ENCODE measurements at regions not wholly inside any gene's neighbourhood (a gene's known extent, or its start where the extent isn't known, plus 50 kb on each side); places are given as distances from the start of the nearest gene placed in this dataset.
A peak's percentile ranks its signal among the peaks of the same experiment; 100 is the strongest.

- H3K27me3 Mint-ChIP-seq: peaks cover 16 to 31% (median 25%) of the 10 kb centered on the region in 5 donors
- H3K4me1 Mint-ChIP-seq: peaks cover 4 to 6% (median 5%) of the 10 kb centered on the region in 7 donors
- peaks cover 0 to 26% (median 13%) of the 10 kb centered on the region in 11 donors for H3K9me3 Mint-ChIP-seq
- DNase-seq (no peak), ATAC-seq (no peak)
- H3K27ac ChIP-seq (ENCODE audit: low read depth, low read length): no peak overlapping the region
- H3K4me3 ChIP-seq (ENCODE audit: low read length): no peak overlapping the region
- H3K36me3 ChIP-seq (ENCODE audit: control insufficient read depth in 2 of 3, insufficient read depth in 3 of 3, low read length in 3 of 3): no peaks in the 10 kb centered on the region
- H3K9me3 ChIP-seq (ENCODE audit: control insufficient read depth in 2 of 3, low read length in 3 of 3): no peaks in the 10 kb centered on the region
- H3K36me3 Mint-ChIP-seq: peaks cover 0 to 13% (median 0%) of the 10 kb centered on the region in 5 donors
- POLR2A ChIA-PET: no interaction called here
- peaks cover 5 to 6% of the 10 kb centered on the region in 2 donors for H3K4me1 ChIP-seq (ENCODE audit: control insufficient read depth in 2 of 2, insufficient read depth in 2 of 2, low read length in 2 of 2)
- H3K4me3 Mint-ChIP-seq: no peak overlapping the region
- H3K27me3 ChIP-seq (ENCODE audit: control insufficient read depth in 2 of 2, insufficient read depth in 2 of 2, low read length in 2 of 2): peaks cover 0 to 4% of the 10 kb centered on the region in 2 donors
- H3K27ac Mint-ChIP-seq: no peak overlapping the region
- intact Hi-C loops (cut with micrococcal nuclease): no loop called here
- CTCF ChIA-PET: no interaction called here
Measured at GRCh38 chr21:38729291-38729690, 76.4 kb upstream of the ETS2 start.

GRCh38 chr21:38729754-38730379, 75.9 kb upstream of the ETS2 start:
- Mint-ChIP-seq H3K27me3 (peaks cover 21 to 37% (median 25%) of the 10 kb centered on the region in 5 donors), H3K4me1 (peaks cover 4 to 10% (median 8%) of the 10 kb centered on the region in 7 donors), H3K9me3 (peaks cover 0 to 20% (median 9%) of the 10 kb centered on the region in 11 donors), H3K4me3 (no peak overlapping the region), H3K27ac (no peak overlapping the region), H3K36me3 (peaks cover 0 to 13% (median 0%) of the 10 kb centered on the region in 5 donors)
- intact Hi-C loops (cut with micrococcal nuclease): loop anchor here (5.0 to 10.0 kb wide), 3 partner anchors 165 to 275 kb away; no protein-coding TSS in a partner anchor
- peaks cover 0 to 5% of the 10 kb centered on the region in 2 donors for H3K27me3 ChIP-seq (ENCODE audit: control insufficient read depth in 2 of 2, insufficient read depth in 2 of 2, low read length in 2 of 2)
- peaks cover 5 to 7% of the 10 kb centered on the region in 2 donors for H3K4me1 ChIP-seq (ENCODE audit: control insufficient read depth in 2 of 2, insufficient read depth in 2 of 2, low read length in 2 of 2)
- H3K36me3 ChIP-seq (ENCODE audit: control insufficient read depth in 2 of 3, insufficient read depth in 3 of 3, low read length in 3 of 3): no peaks in the 10 kb centered on the region
- ChIA-PET POLR2A (no interaction called here), CTCF (no interaction called here)
- H3K4me3 ChIP-seq (ENCODE audit: low read length): no peak overlapping the region
- ATAC-seq (no peak), DNase-seq (no peak)
- H3K27ac ChIP-seq (ENCODE audit: low read depth, low read length): no peak overlapping the region
- no peaks in the 10 kb centered on the region for H3K9me3 ChIP-seq (ENCODE audit: control insufficient read depth in 2 of 3, low read length in 3 of 3)

GRCh38 chr21:38733972-38734546, 71.7 kb upstream of the ETS2 start:
- H3K36me3 ChIP-seq (ENCODE audit: control insufficient read depth in 2 of 3, insufficient read depth in 3 of 3, low read length in 3 of 3): no peaks in the 10 kb centered on the region
- DNase-seq (peak; percentile 20 to 80 (median 49)), ATAC-seq (peak; percentile 80)
- ChIA-PET POLR2A (no interaction called here), CTCF (interaction anchor here (0.6 to 1.4 kb wide), 4 partner anchors 28 to 76 kb away, joined by 3 to 8 read pairs (median 3); no protein-coding TSS in a partner anchor)
- H3K27me3 ChIP-seq (ENCODE audit: control insufficient read depth in 2 of 2, insufficient read depth in 2 of 2, low read length in 2 of 2): peaks cover 0 to 5% of the 10 kb centered on the region in 2 donors
- Mint-ChIP-seq H3K9me3 (peaks cover 0 to 2% (median 0%) of the 10 kb centered on the region in 11 donors), H3K36me3 (no peaks in the 10 kb centered on the region), H3K27me3 (peaks cover 24 to 51% (median 30%) of the 10 kb centered on the region in 5 donors), H3K4me1 (peaks cover 4 to 12% (median 8%) of the 10 kb centered on the region in 7 donors), H3K4me3 (peak overlapping the region; percentile 78 to 89 (median 84)), H3K27ac (no peak overlapping the region)
- H3K27ac ChIP-seq (ENCODE audit: low read depth, low read length): no peak overlapping the region
- H3K9me3 ChIP-seq (ENCODE audit: control insufficient read depth in 2 of 3, low read length in 3 of 3): no peaks in the 10 kb centered on the region
- peak overlapping the region; percentile 53 for H3K4me3 ChIP-seq (ENCODE audit: low read length)
- peaks cover 5 to 7% of the 10 kb centered on the region in 2 donors for H3K4me1 ChIP-seq (ENCODE audit: control insufficient read depth in 2 of 2, insufficient read depth in 2 of 2, low read length in 2 of 2)
- intact Hi-C loops (cut with micrococcal nuclease): loop anchor here (1.0 to 10.0 kb wide), 13 partner anchors 33 to 707 kb away; partner anchors contain the start of genes ETS2 (in 1 of the 2) and PSMG1 (in 1 of the 2)

GRCh38 chr21:38734646-38735365, 70.9 kb upstream of the ETS2 start:
- DNase-seq (no peak), ATAC-seq (no peak)
- Mint-ChIP-seq H3K27me3 (peaks cover 24 to 49% (median 27%) of the 10 kb centered on the region in 5 donors), H3K27ac (no peak overlapping the region), H3K36me3 (no peaks in the 10 kb centered on the region), H3K9me3 (peaks cover 0 to 2% (median 0%) of the 10 kb centered on the region in 11 donors), H3K4me1 (peaks cover 4 to 15% (median 8%) of the 10 kb centered on the region in 7 donors), H3K4me3 (peak overlapping the region in 9 of 10 donors; percentile 78 to 89 (median 85))
- CTCF ChIA-PET: interaction anchor here (0.6 to 1.4 kb wide), 5 partner anchors 19 to 75 kb away, joined by 3 to 8 read pairs (median 3); no protein-coding TSS in a partner anchor
- H3K4me3 ChIP-seq (ENCODE audit: low read length): peak overlapping the region; percentile 53
- peaks cover 0 to 5% of the 10 kb centered on the region in 2 donors for H3K27me3 ChIP-seq (ENCODE audit: control insufficient read depth in 2 of 2, insufficient read depth in 2 of 2, low read length in 2 of 2)
- H3K27ac ChIP-seq (ENCODE audit: low read depth, low read length): no peak overlapping the region
- POLR2A ChIA-PET: no interaction called here
- no peaks in the 10 kb centered on the region for H3K9me3 ChIP-seq (ENCODE audit: control insufficient read depth in 2 of 3, low read length in 3 of 3)
- no peaks in the 10 kb centered on the region for H3K36me3 ChIP-seq (ENCODE audit: control insufficient read depth in 2 of 3, insufficient read depth in 3 of 3, low read length in 3 of 3)
- intact Hi-C loops (cut with micrococcal nuclease): loop anchor here (1.0 to 10.0 kb wide), 13 partner anchors 32 to 706 kb away; partner anchors contain the start of genes ETS2 (in 1 of the 2) and PSMG1 (in 1 of the 2)
- H3K4me1 ChIP-seq (ENCODE audit: control insufficient read depth in 2 of 2, insufficient read depth in 2 of 2, low read length in 2 of 2): peaks cover 5 to 7% of the 10 kb centered on the region in 2 donors

GRCh38 chr21:38735626-38736206, 70.0 kb upstream of the ETS2 start:
- ChIA-PET POLR2A (no interaction called here), CTCF (no interaction called here)
- no peak for DNase-seq
- no peaks in the 10 kb centered on the region for H3K36me3 Mint-ChIP-seq
- peaks cover 0 to 2% (median 0%) of the 10 kb centered on the region in 11 donors for H3K9me3 Mint-ChIP-seq
- H3K4me1 Mint-ChIP-seq: peaks cover 6 to 21% (median 11%) of the 10 kb centered on the region in 7 donors
- no peaks in the 10 kb centered on the region for H3K9me3 ChIP-seq (ENCODE audit: control insufficient read depth in 2 of 3, low read length in 3 of 3)
- ATAC-seq: no peak
- H3K4me3 ChIP-seq (ENCODE audit: low read length): no peak overlapping the region
- no peaks in the 10 kb centered on the region for H3K36me3 ChIP-seq (ENCODE audit: control insufficient read depth in 2 of 3, insufficient read depth in 3 of 3, low read length in 3 of 3)
- peaks cover 0 to 5% of the 10 kb centered on the region in 2 donors for H3K27me3 ChIP-seq (ENCODE audit: control insufficient read depth in 2 of 2, insufficient read depth in 2 of 2, low read length in 2 of 2)
- peaks cover 7 to 8% of the 10 kb centered on the region in 2 donors for H3K4me1 ChIP-seq (ENCODE audit: control insufficient read depth in 2 of 2, insufficient read depth in 2 of 2, low read length in 2 of 2)
- no peak overlapping the region for H3K27ac Mint-ChIP-seq
- H3K27ac ChIP-seq (ENCODE audit: low read depth, low read length): no peak overlapping the region
- intact Hi-C loops (cut with micrococcal nuclease): loop anchor here in 1 of 2 donors (2.0 to 10.0 kb wide), 3 partner anchors 159 to 447 kb away; partner anchors contain the start of gene PSMG1
- H3K27me3 Mint-ChIP-seq: peaks cover 24 to 43% (median 27%) of the 10 kb centered on the region in 5 donors
- H3K4me3 Mint-ChIP-seq: peak overlapping the region in 2 of 10 donors; percentile 6 to 7

DNA sequence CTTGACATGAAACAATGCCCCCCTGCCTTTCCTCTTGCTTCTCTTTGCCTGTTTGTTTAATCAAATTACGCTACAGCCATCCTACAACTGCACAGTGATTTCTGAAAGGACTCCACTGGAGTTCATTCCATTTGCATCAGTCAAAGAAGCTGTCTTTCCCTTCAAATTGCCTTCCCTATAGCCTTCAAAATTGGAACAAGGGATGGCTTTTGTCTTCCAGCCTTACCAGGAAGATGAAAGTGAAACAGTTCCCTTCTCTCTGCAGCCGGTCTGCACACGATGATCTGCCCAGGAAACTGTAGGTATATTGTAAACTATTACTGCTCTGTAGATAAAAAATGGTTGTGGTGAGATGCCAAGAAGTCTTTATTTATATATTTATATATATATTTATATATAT, 65.6 kb upstream of the ETS2 start:
- H3K36me3 Mint-ChIP-seq: no peaks in the 10 kb centered on the region
- CTCF ChIA-PET: no interaction called here
- DNase-seq (no peak), ATAC-seq (no peak)
- H3K4me1 Mint-ChIP-seq: peaks cover 13 to 26% (median 22%) of the 10 kb centered on the region in 7 donors
- H3K4me3 Mint-ChIP-seq: peak overlapping the region in 2 of 10 donors; percentile 30 to 31
- no peaks in the 10 kb centered on the region for H3K36me3 ChIP-seq (ENCODE audit: control insufficient read depth in 2 of 3, insufficient read depth in 3 of 3, low read length in 3 of 3)
- H3K27ac ChIP-seq (ENCODE audit: low read depth, low read length): no peak overlapping the region
- H3K4me1 ChIP-seq (ENCODE audit: control insufficient read depth in 2 of 2, insufficient read depth in 2 of 2, low read length in 2 of 2): peaks cover 0 to 3% of the 10 kb centered on the region in 2 donors
- H3K27ac Mint-ChIP-seq: no peak overlapping the region
- intact Hi-C loops (cut with micrococcal nuclease): no loop called here
- no peaks in the 10 kb centered on the region for H3K9me3 ChIP-seq (ENCODE audit: control insufficient read depth in 2 of 3, low read length in 3 of 3)
- H3K27me3 ChIP-seq (ENCODE audit: control insufficient read depth in 2 of 2, insufficient read depth in 2 of 2, low read length in 2 of 2): no peaks in the 10 kb centered on the region
- peaks cover 9 to 25% (median 14%) of the 10 kb centered on the region in 5 donors for H3K27me3 Mint-ChIP-seq
- POLR2A ChIA-PET: no interaction called here
- no peak overlapping the region for H3K4me3 ChIP-seq (ENCODE audit: low read length)
- no peaks in the 10 kb centered on the region for H3K9me3 Mint-ChIP-seq

Measured in naive thymus-derived CD4-positive, alpha-beta T cell (primary cell).